GM12864 (cell line): ENCODE measurements at regions not wholly inside any gene's neighbourhood (a gene's known extent, or its start where the extent isn't known, plus 50 kb on each side); places are given as distances from the start of the nearest gene placed in this dataset.

Source experiments
- DNase-seq: peaks from one replicate; pipeline ENCODE4 v3.0.0-alpha.2; 2011; ENCODE audit warnings: low read depth
- H3K4me3 ChIP-seq: 2 replicates; pipeline ENCODE4 v1.5.1; 2011; ENCODE audit warnings: mild to moderate bottlenecking, low read depth, low read length, control low read depth
- TF ChIP-seq, protein P1 (sequence below): IDR thresholded peaks from 2 replicates; pipeline ENCODE4 v1.5.1; 2011; ENCODE audit warnings: low read depth, mild to moderate bottlenecking, moderate library complexity, low read length, control low read depth, inconsistent platforms; ENCODE audit errors: missing control alignments

DNA sequence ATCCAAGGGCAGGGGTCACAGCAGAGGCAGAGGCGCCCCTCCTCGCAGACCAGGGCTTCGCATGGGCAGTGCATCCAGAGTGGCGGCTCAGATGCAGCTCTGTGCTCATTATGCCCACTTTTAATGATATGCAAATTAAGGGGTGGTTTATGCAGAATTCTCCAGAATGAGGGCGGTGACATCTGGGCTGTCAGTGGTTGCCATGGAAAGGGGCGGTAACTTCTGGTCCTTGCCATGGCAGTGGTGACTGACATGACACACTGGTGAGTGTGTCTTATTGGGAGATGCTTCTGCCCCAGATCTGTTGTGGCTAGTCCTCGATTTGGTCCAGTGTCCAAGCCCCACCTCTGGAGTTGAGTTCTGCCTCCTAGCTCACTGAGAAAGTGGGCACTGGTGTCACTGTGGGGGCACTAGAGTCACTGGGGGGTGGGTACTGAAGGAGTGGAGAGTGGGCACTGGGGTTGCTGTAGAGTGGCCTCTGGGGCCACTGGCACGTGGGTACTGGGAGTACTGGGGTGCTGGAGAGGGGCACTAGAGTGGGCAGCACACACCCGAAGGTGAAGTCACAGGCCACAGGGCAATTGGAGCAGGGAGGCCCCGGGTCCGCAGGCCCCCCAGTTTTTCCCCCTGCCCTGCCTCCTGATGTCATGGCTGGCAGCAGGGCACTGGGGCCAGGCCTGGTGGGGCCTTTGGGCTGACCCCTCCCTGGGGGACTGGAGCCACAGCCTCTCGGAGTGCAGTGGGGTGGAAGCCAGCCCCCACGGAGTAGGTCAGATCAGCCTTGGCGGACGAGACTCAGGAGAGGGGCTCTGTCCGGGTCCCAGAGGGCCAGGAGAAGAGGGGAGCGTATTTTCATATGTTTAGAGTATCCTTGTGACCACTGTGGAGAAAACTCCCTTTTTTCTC, 98.6 kb upstream of the NKX1-1 start:
- DNase-seq: no peak
- TF ChIP-seq, protein P1, sequence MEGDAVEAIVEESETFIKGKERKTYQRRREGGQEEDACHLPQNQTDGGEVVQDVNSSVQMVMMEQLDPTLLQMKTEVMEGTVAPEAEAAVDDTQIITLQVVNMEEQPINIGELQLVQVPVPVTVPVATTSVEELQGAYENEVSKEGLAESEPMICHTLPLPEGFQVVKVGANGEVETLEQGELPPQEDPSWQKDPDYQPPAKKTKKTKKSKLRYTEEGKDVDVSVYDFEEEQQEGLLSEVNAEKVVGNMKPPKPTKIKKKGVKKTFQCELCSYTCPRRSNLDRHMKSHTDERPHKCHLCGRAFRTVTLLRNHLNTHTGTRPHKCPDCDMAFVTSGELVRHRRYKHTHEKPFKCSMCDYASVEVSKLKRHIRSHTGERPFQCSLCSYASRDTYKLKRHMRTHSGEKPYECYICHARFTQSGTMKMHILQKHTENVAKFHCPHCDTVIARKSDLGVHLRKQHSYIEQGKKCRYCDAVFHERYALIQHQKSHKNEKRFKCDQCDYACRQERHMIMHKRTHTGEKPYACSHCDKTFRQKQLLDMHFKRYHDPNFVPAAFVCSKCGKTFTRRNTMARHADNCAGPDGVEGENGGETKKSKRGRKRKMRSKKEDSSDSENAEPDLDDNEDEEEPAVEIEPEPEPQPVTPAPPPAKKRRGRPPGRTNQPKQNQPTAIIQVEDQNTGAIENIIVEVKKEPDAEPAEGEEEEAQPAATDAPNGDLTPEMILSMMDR: no peak
- H3K4me3 ChIP-seq: no peak overlapping the region

- no peak overlapping the region for H3K4me3 ChIP-seq
- TF ChIP-seq, protein P1: no peak
- no peak for DNase-seq
Measured at GRCh38 chr4:1503583-1504471, 97.6 kb upstream of the NKX1-1 start.

GRCh38 chr4:1502976-1503375, 96.7 kb upstream of the NKX1-1 start:
- DNase-seq: no peak
- H3K4me3 ChIP-seq: no peak overlapping the region
- TF ChIP-seq, protein P1: no peak

DNA sequence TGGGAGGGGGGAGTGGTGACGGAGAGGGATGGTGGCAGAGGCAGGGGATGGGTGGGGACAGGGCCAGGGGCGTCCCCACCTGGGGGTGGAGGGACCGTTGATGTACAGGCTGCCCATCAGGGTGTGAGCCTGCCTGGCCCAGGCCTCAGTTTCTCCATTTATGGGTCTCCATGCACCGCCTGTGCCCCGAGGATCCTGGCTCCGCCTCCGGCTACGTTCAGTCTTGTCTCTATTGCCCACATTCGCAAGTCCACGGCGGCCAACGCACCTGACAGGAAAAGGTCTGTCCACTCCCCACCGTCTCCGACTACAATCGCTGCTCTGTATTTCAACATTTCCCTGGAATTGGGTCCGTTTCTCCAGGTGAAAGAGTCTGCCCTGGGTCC, 96.3 kb upstream of the NKX1-1 start:
- TF ChIP-seq, protein P1: no peak
- no peak for DNase-seq

DNA sequence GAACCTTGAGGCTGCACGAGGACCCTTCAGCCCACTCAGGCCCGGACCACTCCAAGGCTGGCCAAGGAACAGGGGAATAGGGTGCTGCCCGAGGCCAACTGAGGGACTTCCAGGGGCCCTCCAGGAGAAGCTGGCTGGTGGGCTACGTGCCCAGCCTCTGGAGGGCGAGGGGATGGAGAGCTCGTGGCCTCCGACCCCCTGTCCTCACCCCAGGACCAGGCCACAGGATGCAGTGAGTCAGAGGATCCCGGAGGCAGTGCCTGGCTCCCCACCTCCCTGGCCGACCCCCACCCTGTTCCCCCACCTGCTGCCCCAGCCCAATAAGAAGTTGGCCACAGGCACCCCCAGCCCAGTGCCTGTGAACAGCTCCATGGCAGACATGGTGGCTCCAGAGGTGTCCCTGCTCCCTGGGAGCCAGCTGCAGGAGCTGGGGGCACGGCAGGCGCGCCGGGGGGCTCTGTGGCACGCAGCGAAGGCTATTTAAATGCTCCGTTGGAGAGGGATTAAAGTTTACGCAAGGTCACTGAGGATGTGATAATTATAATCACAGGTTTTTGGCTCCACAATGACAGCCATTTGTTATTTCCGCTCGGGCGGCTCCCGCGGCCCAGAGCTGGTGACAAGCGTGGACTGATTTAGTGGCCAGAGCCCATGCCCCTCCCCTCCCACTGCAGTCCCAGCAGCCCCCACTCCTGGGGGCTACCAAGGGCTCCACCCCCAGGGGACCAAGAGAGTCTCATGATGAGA, 95.7 kb upstream of the NKX1-1 start:
- no peak for DNase-seq
- TF ChIP-seq, protein P1: no peak
- no peak overlapping the region for H3K4me3 ChIP-seq

More for the DNA sequence above, 96.3 kb upstream of the NKX1-1 start:
- no peak overlapping the region for H3K4me3 ChIP-seq

DNA sequence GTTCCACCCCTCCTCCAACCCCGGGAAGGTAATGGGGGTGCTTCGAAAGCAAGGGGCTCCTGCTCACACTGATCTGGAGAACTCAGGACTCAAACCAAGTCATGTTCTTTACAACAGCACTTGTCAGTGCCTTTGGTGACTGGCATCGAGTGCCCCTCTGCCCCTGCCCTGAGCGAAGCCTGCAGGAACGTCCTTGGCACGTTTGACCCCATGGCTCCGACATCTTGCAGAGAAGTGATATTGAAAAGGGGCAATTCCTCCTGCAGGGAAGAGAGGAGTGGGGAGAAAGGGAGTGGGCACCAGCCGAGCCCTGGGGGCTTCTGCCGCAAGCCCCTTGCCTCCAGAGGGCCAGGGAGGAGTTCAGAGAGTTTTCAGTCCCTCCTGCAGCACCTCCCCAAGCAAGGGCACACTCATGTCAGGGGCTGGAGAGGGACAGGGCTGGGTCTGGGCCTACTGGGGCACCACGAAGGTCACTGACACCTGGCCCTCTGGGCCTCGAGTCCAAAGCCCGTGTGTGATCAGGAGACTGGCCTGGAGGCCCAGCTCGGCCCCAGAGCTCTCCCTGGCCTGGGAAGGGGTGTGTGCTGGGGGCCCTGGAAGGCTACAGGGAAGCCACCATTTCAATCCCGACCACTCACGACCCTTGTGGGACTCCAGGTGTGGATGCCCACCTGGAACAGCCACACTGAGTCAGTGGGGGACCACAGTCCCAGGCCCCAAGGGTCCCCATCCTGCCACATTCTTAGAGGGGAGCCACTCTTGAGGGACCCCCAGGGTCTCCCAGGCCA, 94.9 kb upstream of the NKX1-1 start:
- DNase-seq: no peak
- no peak overlapping the region for H3K4me3 ChIP-seq
- TF ChIP-seq, protein P1: no peak
